Activated CD8-positive, alpha-beta memory T cell treated with anti-CD3 and anti-CD28 coated beads, Interleukin-2, amount 10 ng/mL, durations not matched to agents 7 days and 5 days (primary cell): ENCODE measurements at regions not wholly inside any gene's neighbourhood (a gene's known extent, or its start where the extent isn't known, plus 50 kb on each side); places are given as distances from the start of the nearest gene placed in this dataset.
"Not testable (repeated sequence)": the region's sequence is repeated elsewhere in the genome, so short reads cannot be mapped to it uniquely, and the experiment has no call there.

ENCODE experiments used
- ATAC-seq: fragments of 150-1000 bp; cut with Tn5 transposase; one replicate; pipeline ENCODE4 v1.10.0; 2021; ENCODE audit warnings: moderate library complexity
- CTCF ChIA-PET: fragments of 350-600 bp; sonication (Branson Sonifier 250); formaldehyde crosslinking; loops from one replicate; lab custom pipeline; 2021; ENCODE audit warnings: antibody characterized with exemption; lab: Charles Lee
- DNase-seq: peaks from one replicate; pipeline ENCODE4 v3.0.0-alpha.2; 2020
- H3K27ac Mint-ChIP-seq: one replicate; pipeline ENCODE4 v1.8.0; 2021; ENCODE audit warnings: mild to moderate bottlenecking, mixed read lengths
- H3K27me3 Mint-ChIP-seq: one replicate; pipeline ENCODE4 v1.8.0; 2021; ENCODE audit warnings: mixed read lengths
- H3K36me3 Mint-ChIP-seq: one replicate; pipeline ENCODE4 v1.8.0; 2021; ENCODE audit warnings: mild to moderate bottlenecking, mixed read lengths
- H3K4me1 Mint-ChIP-seq: one replicate; pipeline ENCODE4 v1.8.0; 2021; ENCODE audit warnings: mixed read lengths
- H3K4me3 Mint-ChIP-seq: one replicate; pipeline ENCODE4 v1.8.0; 2021; ENCODE audit warnings: mild to moderate bottlenecking, moderate library complexity, mixed read lengths
- H3K9me3 Mint-ChIP-seq: one replicate; pipeline ENCODE4 v1.8.0; 2022; ENCODE audit warnings: low read depth, mixed read lengths

DNA sequence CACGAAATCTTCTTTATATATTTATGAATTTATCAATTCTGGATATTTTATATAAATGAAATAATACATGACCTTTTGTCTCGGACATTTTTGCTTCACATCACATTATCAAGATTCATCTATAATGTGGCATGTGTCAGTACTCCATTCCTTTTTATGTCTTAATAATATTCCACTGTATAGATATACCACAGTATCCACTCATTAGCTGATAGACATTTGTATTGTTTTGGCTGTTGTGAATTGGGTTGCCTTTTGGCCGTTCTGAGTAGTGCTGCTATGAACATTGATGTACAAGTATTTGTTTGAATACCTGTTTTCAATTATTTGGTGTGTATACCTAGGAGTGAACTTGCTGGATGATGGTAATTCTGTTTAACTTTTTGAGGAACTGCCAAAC lies 323.8 kb upstream of the CA10 start:
- Mint-ChIP-seq H3K9me3 (peaks cover 7% of the 10 kb centered on the region), H3K27me3 (no peaks in the 10 kb centered on the region), H3K36me3 (no peaks in the 10 kb centered on the region), H3K4me3 (no peak overlapping the region), H3K27ac (no peak overlapping the region), H3K4me1 (no peaks in the 10 kb centered on the region)
- DNase-seq (no peak), ATAC-seq (no peak)
- CTCF ChIA-PET, result no interaction called here

DNA sequence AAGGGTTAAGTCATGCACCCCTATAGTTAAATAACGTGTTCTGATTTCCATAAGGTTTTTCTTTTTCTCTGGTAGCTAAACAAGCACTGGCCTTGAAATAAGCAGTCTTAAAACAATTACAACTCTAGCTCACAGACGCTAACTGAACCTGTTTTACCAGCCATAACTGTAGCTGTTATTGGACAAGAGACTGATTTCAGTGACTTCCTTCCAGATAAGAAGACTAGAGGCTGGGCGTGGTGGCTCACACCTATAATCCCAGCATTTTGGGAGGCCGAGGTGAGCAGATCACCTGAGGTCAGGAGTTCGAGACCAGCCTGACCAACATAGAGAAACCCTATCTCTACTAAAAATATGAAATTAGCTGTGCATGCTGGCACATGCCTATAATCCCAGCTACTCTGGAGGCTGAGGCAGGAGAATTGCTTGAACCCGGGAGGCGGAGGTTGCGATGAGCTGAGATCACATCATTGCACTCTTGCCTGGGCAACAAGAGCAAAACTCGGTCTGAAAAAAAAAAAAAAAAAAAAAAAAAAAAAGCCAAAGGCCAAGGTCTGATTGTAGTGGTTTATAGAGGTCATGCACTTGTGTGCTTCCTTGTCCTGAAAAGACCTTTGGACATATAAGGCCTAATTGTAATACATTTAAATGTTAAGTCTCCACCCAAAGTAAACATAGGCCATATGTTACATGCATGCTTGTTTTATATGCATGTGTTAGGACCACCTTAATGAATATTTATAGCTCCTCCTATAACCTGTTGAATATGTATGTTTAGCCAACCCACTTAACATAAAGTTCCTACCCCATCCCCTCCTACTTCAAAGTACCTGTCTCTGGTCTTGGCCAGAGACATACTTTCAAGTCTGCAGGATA lies 319.5 kb upstream of the CA10 start:
- Mint-ChIP-seq H3K4me3 (no peak overlapping the region), H3K36me3 (no peaks in the 10 kb centered on the region), H3K27ac (no peak overlapping the region), H3K4me1 (no peaks in the 10 kb centered on the region), H3K27me3 (no peaks in the 10 kb centered on the region), H3K9me3 (peaks cover 2% of the 10 kb centered on the region)
- CTCF ChIA-PET, result no interaction called here
- ATAC-seq (no peak), DNase-seq (no peak)

DNA sequence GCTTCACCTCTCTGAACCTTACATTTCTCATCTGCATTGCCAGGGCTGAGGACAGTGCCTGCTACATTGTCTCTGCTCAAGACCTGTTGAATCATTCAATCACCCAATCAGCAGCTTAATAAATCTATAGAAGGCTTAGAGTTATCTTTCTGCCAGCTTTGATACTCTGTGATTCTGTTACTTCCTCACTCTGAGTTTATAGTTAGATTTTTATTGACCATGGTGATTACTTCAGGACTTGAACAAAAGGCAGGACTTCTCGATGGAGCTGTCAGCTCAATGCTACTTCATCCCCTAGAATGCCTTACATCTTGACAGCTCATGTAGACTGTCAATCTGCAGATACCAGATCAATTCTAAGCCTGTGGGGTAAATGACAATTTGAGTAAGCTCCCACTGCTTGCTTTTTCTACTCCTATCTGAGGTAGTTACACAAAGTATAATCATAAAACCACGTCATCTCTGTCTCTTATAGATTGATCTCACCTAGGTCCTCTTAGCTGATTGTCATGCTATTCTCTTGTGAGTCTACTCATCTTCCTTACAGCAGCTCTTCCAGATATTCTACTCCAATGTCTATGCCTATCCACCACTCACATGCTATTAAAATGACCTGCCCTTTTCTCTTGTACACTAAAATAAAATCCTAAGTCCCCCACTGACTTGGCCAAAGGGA lies 318.3 kb upstream of the CA10 start:
- Mint-ChIP-seq H3K27me3 (no peaks in the 10 kb centered on the region), H3K27ac (no peak overlapping the region), H3K36me3 (no peaks in the 10 kb centered on the region), H3K4me3 (no peak overlapping the region), H3K4me1 (no peaks in the 10 kb centered on the region), H3K9me3 (peaks cover 2% of the 10 kb centered on the region)
- DNase-seq (no peak), ATAC-seq (no peak)
- CTCF ChIA-PET, result interaction anchor here (0.7 kb wide), 1 partner anchor 163 kb away, joined by 3 read pairs; no protein-coding TSS in a partner anchor

DNA sequence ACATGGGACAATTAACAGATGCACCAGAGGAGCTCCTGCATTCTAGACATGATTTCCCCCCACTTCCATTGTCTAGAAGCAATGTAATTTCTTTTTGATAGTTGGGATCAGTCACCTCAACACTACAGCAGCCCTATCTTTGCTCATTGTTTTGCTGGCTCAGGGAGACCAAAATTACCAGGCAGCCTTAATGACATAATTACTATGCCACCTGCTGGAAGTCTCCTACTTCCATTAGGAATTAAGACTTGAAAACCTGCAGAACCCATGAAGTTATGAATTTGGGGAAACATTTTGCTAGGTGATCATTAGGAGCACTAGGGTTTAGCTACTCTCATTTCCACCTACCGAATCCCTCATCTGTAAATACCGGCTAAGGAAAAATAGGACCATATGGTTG lies 312.0 kb upstream of the CA10 start:
- Mint-ChIP-seq H3K4me1 (no peaks in the 10 kb centered on the region), H3K27ac (no peak overlapping the region), H3K27me3 (no peaks in the 10 kb centered on the region), H3K4me3 (no peak overlapping the region), H3K9me3 (peaks cover 6% of the 10 kb centered on the region), H3K36me3 (no peaks in the 10 kb centered on the region)
- DNase-seq (no peak), ATAC-seq (no peak)
- CTCF ChIA-PET, result no interaction called here

DNA sequence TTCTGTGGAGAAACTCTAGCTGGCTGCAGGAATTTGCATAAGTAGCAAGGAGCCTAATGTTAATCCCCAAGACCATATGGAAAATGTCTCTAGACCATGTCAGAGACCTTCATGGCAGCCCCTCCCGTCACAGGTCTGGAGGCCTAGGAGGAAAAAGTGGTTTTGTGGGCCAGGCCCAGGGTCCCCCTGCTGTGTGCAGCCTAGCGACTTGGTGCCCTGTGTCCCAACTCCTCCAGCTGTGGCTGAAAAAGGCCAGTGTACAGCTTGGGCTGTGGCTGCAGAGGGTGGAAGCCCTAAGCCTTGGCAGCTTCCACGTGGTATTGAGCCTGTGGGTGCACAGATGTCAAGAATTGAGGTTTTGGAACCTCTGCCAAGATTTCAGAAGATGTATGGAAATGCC lies 306.9 kb upstream of the CA10 start:
- H3K27me3 Mint-ChIP-seq, result no peaks in the 10 kb centered on the region
- H3K4me3 Mint-ChIP-seq, result no peak overlapping the region
- H3K36me3 Mint-ChIP-seq, result no peaks in the 10 kb centered on the region
- H3K27ac Mint-ChIP-seq, result no peak overlapping the region
- no peak for DNase-seq
- no peaks in the 10 kb centered on the region for H3K4me1 Mint-ChIP-seq
- peaks cover 7% of the 10 kb centered on the region for H3K9me3 Mint-ChIP-seq
- no peak for ATAC-seq
- CTCF ChIA-PET, result no interaction called here

DNA sequence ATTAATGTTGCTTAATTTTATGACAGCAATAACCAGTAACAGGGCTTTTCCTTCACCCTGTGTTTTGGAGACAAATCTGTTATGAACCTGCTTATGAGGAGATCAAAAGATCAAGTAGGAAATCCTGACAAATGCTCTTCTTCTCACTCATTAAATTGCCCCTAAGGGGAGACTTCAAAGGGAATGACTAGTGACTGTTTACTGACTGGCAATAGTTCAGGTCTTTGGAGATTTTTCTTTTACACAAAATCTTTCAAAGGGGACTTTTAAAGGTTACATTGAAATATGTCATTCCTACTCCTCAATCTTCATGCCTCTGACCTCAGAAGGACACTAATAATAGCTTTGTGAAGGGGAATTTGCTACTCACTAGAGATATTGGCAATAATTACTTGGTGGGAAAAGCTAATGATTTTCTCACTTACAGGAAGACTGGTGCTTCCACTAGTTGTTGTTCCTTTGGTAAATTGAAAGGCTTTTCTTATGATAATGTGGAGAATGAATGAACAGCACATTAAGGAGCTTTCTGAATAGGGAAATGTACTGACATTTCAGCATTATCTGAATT lies 292.9 kb upstream of the CA10 start:
- no peak overlapping the region for H3K27ac Mint-ChIP-seq
- DNase-seq (no peak), ATAC-seq (no peak)
- no peak overlapping the region for H3K4me3 Mint-ChIP-seq
- H3K9me3 Mint-ChIP-seq, result peaks cover 3% of the 10 kb centered on the region
- CTCF ChIA-PET, result no interaction called here
- H3K27me3 Mint-ChIP-seq, result no peaks in the 10 kb centered on the region
- H3K4me1 Mint-ChIP-seq, result no peaks in the 10 kb centered on the region
- no peaks in the 10 kb centered on the region for H3K36me3 Mint-ChIP-seq

DNA sequence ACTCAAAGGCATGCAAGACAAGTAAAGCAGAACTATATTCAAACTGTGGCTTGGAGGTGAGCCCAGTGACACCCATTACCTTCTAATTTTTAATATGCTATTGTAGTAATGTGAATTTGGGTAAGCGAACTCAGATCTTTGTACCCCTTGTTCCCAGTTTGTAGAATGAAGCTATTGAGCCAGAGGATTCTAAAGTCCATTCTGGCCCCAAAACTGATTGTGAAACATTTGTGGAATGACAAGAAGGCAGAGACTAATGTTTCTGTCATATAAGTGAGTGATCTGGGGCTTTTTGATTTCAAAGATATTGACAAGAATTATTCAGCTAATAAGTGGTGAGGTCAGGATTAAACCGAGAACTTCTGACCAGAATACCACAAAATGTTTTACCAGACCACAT lies 283.8 kb upstream of the CA10 start:
- DNase-seq (no peak), ATAC-seq (no peak)
- Mint-ChIP-seq H3K9me3 (no peaks in the 10 kb centered on the region), H3K4me1 (no peaks in the 10 kb centered on the region), H3K4me3 (no peak overlapping the region), H3K27ac (no peak overlapping the region), H3K36me3 (no peaks in the 10 kb centered on the region), H3K27me3 (no peaks in the 10 kb centered on the region)
- CTCF ChIA-PET, result no interaction called here

DNA sequence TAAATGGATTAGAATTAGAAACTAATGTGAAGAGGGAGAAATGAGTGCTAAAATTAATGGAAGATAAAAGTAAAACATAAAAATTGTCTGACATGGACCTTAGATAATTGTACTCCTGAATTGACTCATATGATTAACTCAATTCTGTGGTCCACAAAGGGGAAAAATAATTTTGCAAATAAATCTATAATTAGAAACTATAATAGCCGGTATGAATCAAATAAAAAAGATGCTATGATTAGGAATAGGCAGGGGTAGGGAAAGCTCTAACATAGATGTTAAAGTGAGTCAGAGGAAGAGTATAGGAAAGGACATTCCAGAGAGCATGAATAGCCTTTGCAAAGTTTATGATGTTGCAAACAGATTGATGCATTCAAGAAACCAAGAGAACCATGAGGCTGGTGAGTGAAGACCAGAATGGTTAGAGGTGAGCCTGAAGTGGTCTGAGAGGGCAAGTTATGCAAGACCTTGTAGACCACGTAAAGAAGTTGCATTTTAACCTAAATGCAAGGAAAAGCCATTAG lies 262.1 kb upstream of the CA10 start:
- Mint-ChIP-seq H3K36me3 (no peaks in the 10 kb centered on the region), H3K4me3 (no peak overlapping the region), H3K9me3 (peaks cover 7% of the 10 kb centered on the region), H3K27ac (no peak overlapping the region), H3K27me3 (no peaks in the 10 kb centered on the region), H3K4me1 (no peaks in the 10 kb centered on the region)
- CTCF ChIA-PET, result no interaction called here
- no peak for DNase-seq
- no peak for ATAC-seq

DNA sequence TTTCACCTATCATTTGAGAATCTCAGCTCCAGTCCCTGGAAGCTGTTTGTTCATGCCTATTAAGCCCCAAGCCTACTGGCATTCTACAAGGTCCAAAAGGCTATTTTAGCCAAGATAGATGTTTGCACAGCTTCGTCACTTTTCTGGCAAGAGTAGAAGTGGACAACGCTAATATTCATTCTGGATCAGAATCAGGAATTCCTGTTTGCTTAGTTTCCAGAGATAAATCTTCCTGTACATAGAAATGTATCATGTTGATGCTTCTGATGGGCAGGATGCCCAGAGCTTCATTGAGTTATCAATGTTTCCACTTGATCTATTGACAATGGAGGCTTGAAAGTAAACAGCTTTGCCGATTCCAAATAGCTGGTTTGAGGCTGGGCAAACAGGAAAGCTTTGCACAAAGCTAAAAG lies 260.7 kb upstream of the CA10 start:
- ATAC-seq (no peak), DNase-seq (no peak)
- H3K4me3 Mint-ChIP-seq, result no peak overlapping the region
- H3K36me3 Mint-ChIP-seq, result no peaks in the 10 kb centered on the region
- CTCF ChIA-PET, result no interaction called here
- H3K27me3 Mint-ChIP-seq, result no peaks in the 10 kb centered on the region
- H3K27ac Mint-ChIP-seq, result no peak overlapping the region
- no peaks in the 10 kb centered on the region for H3K4me1 Mint-ChIP-seq
- H3K9me3 Mint-ChIP-seq, result peaks cover 5% of the 10 kb centered on the region

DNA sequence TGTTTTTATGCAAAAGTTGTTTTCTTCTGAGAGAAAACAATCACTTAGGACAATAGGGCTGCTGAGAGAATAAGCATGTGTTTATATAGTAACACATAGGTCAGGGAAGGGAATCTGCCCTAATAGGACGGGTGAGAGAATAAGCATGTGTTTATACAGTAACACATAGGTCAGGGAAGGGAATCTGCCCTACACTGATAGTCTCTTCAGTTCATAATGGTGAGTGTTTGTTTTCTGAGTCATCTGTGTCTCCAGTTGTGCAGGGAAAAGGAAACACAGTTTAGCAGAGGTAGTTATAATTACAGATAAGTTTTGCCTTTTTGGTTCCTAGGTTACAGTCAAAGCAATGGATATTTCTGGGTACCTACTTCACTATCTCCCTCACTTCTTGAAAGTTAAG lies 252.3 kb upstream of the CA10 start:
- DNase-seq, result no peak
- CTCF ChIA-PET, result no interaction called here
- Mint-ChIP-seq H3K4me1 (no peaks in the 10 kb centered on the region), H3K27me3 (no peaks in the 10 kb centered on the region), H3K27ac (no peak overlapping the region), H3K4me3 (no peak overlapping the region), H3K36me3 (no peaks in the 10 kb centered on the region), H3K9me3 (peaks cover 13% of the 10 kb centered on the region)
- ATAC-seq, result no peak

DNA sequence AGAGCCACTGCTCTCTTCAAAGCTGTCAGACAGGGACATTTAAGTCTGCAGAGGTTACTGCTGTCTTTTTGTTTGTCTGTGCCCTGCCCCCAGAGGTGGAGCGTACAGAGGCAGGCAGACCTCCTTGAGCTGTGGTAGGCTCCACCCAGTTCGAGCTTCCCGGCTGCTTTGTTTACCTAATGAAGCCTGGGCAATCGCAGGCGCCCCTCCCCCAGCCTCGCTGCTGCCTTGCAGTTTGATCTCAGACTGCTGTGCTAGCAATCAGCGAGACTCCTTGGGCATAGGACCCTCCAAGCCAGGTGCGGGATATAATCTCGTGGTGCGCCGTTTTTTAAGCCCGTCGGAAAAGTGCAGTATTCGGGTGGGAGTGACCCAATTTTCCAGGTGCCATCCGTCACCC lies 250.7 kb upstream of the CA10 start:
- H3K27me3 Mint-ChIP-seq, H3K27ac Mint-ChIP-seq, H3K36me3 Mint-ChIP-seq, CTCF ChIA-PET, H3K4me3 Mint-ChIP-seq, ATAC-seq, H3K4me1 Mint-ChIP-seq, DNase-seq: not testable (repeated sequence)
- H3K9me3 Mint-ChIP-seq, result peaks cover 13% of the 10 kb centered on the region

DNA sequence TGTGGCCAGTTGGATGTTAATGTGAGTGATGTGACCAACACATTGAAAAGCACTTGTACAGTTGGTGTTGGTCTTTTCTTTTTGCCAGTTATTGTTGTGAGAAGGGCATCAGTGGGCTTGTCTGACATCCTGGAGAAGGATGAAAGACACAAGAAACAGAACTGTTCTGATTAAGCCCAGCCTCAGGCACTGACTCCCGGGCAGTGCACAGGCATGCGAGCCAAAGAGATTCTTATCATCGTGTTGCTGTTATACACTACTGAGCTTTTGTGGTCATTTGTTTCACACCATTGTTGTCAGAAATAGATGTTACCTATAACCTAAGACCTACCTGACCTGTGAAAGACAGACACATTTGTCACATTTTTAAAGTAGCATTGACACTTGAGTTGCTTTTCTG lies 236.8 kb upstream of the CA10 start:
- no peaks in the 10 kb centered on the region for H3K36me3 Mint-ChIP-seq
- H3K4me1 Mint-ChIP-seq, result no peaks in the 10 kb centered on the region
- H3K27ac Mint-ChIP-seq, result no peak overlapping the region
- H3K9me3 Mint-ChIP-seq, result no peaks in the 10 kb centered on the region
- no peak for ATAC-seq
- CTCF ChIA-PET, result no interaction called here
- DNase-seq, result no peak
- H3K27me3 Mint-ChIP-seq, result no peaks in the 10 kb centered on the region
- H3K4me3 Mint-ChIP-seq, result no peak overlapping the region

DNA sequence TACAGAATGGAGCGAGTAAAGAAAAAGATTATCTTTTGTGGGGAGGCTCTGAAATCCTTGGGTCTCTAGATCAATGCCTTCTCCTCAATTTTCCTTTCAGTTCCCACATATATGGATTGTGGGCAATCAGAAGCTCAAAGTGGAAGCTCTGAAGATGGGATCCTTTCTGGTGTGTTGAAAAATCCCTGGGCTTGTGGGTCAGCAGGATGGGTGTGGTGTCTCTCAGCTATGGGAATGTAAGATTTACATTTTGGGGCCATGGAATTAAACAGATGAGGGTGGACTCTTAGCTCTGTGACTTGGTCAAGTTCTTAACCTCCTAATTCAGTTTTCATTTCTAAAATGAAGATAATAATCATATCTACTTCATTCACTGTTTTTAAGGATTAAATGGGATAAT lies 231.9 kb upstream of the CA10 start:
- Mint-ChIP-seq H3K27ac (no peak overlapping the region), H3K9me3 (peaks cover 5% of the 10 kb centered on the region), H3K36me3 (no peaks in the 10 kb centered on the region), H3K4me3 (no peak overlapping the region), H3K27me3 (no peaks in the 10 kb centered on the region), H3K4me1 (no peaks in the 10 kb centered on the region)
- ATAC-seq (no peak), DNase-seq (no peak)
- CTCF ChIA-PET, result no interaction called here

DNA sequence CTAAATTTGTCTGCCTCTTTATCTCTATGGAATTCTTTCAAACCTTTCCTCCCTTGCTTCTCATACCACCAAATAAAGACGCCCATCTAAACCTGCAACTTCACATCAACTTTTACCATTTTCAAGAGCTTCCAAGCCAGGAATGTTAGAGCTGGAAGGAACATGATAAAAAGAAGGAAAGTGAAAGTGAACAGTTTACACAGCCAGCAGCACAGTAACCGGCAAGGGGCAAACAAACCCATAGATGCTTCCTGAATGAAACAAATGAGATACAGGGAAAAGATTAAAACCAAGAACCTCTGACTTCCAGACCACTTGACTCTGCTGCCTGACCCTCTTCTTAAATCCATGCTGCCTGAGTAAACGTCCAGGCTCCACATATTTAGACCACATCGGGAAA lies 231.1 kb upstream of the CA10 start:
- ATAC-seq, result no peak
- no peak overlapping the region for H3K4me3 Mint-ChIP-seq
- CTCF ChIA-PET, result no interaction called here

More for the DNA sequence above, 231.1 kb upstream of the CA10 start:
- Mint-ChIP-seq H3K27me3 (no peaks in the 10 kb centered on the region), H3K4me1 (no peaks in the 10 kb centered on the region), H3K9me3 (peaks cover 5% of the 10 kb centered on the region), H3K36me3 (no peaks in the 10 kb centered on the region), H3K27ac (no peak overlapping the region)
- no peak for DNase-seq
